ENCODE measurements at regions not wholly inside any gene's neighbourhood (a gene's known extent, or its start where the extent isn't known, plus 50 kb on each side); places are given as distances from the start of the nearest gene placed in this dataset.

DNA sequence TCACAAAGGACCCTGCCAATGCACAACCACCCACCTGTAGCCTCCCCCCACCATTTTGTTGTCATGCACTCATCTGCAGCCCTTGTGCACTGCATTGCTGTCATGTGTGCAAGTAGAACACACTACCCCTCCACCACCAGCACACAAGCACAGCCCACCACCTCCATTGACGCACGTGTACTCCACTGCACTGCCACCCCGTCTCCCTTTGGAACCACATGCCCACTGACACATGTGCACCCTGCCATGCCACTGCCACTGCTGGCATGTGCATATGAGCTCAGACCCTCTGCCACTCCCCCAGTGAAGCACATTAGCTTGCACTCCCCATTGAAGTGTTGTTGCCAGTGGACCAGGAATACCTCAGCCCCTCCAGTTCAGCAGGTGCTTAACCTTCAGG, 530.3 kb upstream of the ACO1 start:
- TF ChIP-seq, protein P1, sequence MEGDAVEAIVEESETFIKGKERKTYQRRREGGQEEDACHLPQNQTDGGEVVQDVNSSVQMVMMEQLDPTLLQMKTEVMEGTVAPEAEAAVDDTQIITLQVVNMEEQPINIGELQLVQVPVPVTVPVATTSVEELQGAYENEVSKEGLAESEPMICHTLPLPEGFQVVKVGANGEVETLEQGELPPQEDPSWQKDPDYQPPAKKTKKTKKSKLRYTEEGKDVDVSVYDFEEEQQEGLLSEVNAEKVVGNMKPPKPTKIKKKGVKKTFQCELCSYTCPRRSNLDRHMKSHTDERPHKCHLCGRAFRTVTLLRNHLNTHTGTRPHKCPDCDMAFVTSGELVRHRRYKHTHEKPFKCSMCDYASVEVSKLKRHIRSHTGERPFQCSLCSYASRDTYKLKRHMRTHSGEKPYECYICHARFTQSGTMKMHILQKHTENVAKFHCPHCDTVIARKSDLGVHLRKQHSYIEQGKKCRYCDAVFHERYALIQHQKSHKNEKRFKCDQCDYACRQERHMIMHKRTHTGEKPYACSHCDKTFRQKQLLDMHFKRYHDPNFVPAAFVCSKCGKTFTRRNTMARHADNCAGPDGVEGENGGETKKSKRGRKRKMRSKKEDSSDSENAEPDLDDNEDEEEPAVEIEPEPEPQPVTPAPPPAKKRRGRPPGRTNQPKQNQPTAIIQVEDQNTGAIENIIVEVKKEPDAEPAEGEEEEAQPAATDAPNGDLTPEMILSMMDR (IDR thresholded peaks at IDR 0.05) = no peak
- no peak for TF ChIP-seq POLR2A (IDR thresholded peaks at IDR 0.05)

All from thyroid gland (tissue), 4 donors.